SK-N-MC (cell line): ENCODE measurements at regions not wholly inside any gene's neighbourhood (a gene's known extent, or its start where the extent isn't known, plus 50 kb on each side); places are given as distances from the start of the nearest gene placed in this dataset.

Experiments used
- EZH2 ChIP-seq: fragments of 200-600 bp; sonication (generic); IDR thresholded peaks from one replicate; pipeline ENCODE4 v1.6.1; 2017; ENCODE audit warnings: antibody characterized with exemption
- POLR2AphosphoS5 ChIP-seq: IDR thresholded peaks from 2 replicates; pipeline ENCODE4 v1.6.1; 2012; ENCODE audit warnings: mild to moderate bottlenecking, low read depth, low read length, borderline replicate concordance

- TF ChIP-seq EZH2 (no peak), POLR2AphosphoS5 (no peak)
Measured at GRCh38 chr5:38071831-38072694, 186.3 kb upstream of the EGFLAM start.
